HepG2 (cell line): ENCODE measurements at regions not wholly inside any gene's neighbourhood (a gene's known extent, or its start where the extent isn't known, plus 50 kb on each side); places are given as distances from the start of the nearest gene placed in this dataset.

Experiments used
- ELF3 ChIP-seq: IDR thresholded peaks from 2 replicates; pipeline ENCODE4 v1.6.1; 2016; ENCODE audit warnings: missing genetic modification reagents, missing compliant biosample characterization
- GABPB1 ChIP-seq: IDR thresholded peaks from 2 replicates; pipeline ENCODE4 v1.6.1; 2016; ENCODE audit warnings: mild to moderate bottlenecking, missing genetic modification reagents, moderate library complexity, missing compliant biosample characterization
- MAF1 ChIP-seq: sonication (generic); formaldehyde crosslinking; IDR thresholded peaks from 2 replicates; pipeline ENCODE4 v1.5.0; 2020; ENCODE audit warnings: missing genetic modification reagents, borderline replicate concordance
- MTA3 ChIP-seq: sonication (generic); formaldehyde crosslinking; IDR thresholded peaks from 2 replicates; pipeline ENCODE4 v1.4.0; 2020; ENCODE audit warnings: missing genetic modification reagents
- RBM22 ChIP-seq: fragments of 200-400 bp; formaldehyde crosslinking; optimal IDR thresholded peaks from 2 replicates; pipeline ENCODE3; 2017; ENCODE audit warnings: mild to moderate bottlenecking, low read length, moderate library complexity
- XRCC5 ChIP-seq: fragments of 200-400 bp; formaldehyde crosslinking; optimal IDR thresholded peaks from 2 replicates; pipeline ENCODE3; 2017; ENCODE audit warnings: mild to moderate bottlenecking, low read length
- ZFP37 ChIP-seq: sonication (generic); formaldehyde crosslinking; IDR thresholded peaks from 2 replicates; pipeline ENCODE4 v1.4.0; 2020; ENCODE audit warnings: missing genetic modification reagents, borderline replicate concordance
- ZMYM2 ChIP-seq: sonication (generic); formaldehyde crosslinking; IDR thresholded peaks from 2 replicates; pipeline ENCODE4 v1.8.0; 2022; ENCODE audit warnings: mild to moderate bottlenecking, missing genetic modification reagents
- ZNF83 ChIP-seq: sonication (generic); formaldehyde crosslinking; IDR thresholded peaks from 2 replicates; pipeline ENCODE4 v1.4.0; 2020; ENCODE audit warnings: missing genetic modification reagents, mild to moderate bottlenecking, borderline replicate concordance
- TF ChIP-seq, protein P1 (sequence below): sonication (generic); formaldehyde crosslinking; IDR thresholded peaks from 2 replicates; pipeline ENCODE4 v1.5.0; 2020; ENCODE audit warnings: mild to moderate bottlenecking, missing genetic modification reagents
- TF ChIP-seq, protein P2 (sequence below): IDR thresholded peaks from 2 replicates; pipeline ENCODE4 v1.6.1; 2012; ENCODE audit warnings: inconsistent platforms
- TF ChIP-seq, protein P3 (sequence below): sonication (generic); formaldehyde crosslinking; IDR thresholded peaks from 2 replicates; pipeline ENCODE4 v1.5.1; 2020; ENCODE audit warnings: mild to moderate bottlenecking, missing genetic modification reagents, moderate library complexity

DNA sequence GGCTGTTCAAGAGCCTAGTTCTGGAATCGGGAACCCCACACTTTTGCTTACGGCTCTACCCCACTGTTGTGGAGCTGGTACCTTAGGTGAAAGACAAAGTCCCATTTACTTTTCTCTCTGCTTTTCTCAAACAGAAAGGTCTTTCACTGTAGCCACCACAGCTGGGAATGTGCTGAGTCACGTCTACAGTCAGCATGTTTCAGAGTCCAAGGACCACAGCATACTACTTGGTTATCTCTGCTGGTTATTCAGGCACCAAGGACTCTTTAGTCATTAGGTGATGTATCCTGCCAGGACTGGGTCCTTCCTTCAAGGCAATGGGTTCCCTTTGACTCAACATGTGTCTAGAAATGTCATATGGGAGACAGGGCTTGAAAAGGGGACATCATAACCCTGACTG lies 266.8 kb upstream of the STEAP1 start (continued):
- TF ChIP-seq, protein P1, sequence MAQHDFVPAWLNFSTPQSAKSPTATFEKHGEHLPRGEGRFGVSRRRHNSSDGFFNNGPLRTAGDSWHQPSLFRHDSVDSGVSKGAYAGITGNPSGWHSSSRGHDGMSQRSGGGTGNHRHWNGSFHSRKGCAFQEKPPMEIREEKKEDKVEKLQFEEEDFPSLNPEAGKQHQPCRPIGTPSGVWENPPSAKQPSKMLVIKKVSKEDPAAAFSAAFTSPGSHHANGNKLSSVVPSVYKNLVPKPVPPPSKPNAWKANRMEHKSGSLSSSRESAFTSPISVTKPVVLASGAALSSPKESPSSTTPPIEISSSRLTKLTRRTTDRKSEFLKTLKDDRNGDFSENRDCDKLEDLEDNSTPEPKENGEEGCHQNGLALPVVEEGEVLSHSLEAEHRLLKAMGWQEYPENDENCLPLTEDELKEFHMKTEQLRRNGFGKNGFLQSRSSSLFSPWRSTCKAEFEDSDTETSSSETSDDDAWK (CRISPR knock-in tag): no peak
- TF ChIP-seq ZFP37 (no peak), MTA3 (CRISPR knock-in tag) (no peak), XRCC5 (no peak), ZMYM2 (CRISPR knock-in tag) (no peak), ZNF83 (no peak), RBM22 (no peak), ELF3 (CRISPR knock-in tag) (no peak), GABPB1 (CRISPR knock-in tag) (no peak), MAF1 (no peak)
- TF ChIP-seq, protein P2, sequence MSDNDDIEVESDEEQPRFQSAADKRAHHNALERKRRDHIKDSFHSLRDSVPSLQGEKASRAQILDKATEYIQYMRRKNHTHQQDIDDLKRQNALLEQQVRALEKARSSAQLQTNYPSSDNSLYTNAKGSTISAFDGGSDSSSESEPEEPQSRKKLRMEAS: no peak
- TF ChIP-seq, protein P3, sequence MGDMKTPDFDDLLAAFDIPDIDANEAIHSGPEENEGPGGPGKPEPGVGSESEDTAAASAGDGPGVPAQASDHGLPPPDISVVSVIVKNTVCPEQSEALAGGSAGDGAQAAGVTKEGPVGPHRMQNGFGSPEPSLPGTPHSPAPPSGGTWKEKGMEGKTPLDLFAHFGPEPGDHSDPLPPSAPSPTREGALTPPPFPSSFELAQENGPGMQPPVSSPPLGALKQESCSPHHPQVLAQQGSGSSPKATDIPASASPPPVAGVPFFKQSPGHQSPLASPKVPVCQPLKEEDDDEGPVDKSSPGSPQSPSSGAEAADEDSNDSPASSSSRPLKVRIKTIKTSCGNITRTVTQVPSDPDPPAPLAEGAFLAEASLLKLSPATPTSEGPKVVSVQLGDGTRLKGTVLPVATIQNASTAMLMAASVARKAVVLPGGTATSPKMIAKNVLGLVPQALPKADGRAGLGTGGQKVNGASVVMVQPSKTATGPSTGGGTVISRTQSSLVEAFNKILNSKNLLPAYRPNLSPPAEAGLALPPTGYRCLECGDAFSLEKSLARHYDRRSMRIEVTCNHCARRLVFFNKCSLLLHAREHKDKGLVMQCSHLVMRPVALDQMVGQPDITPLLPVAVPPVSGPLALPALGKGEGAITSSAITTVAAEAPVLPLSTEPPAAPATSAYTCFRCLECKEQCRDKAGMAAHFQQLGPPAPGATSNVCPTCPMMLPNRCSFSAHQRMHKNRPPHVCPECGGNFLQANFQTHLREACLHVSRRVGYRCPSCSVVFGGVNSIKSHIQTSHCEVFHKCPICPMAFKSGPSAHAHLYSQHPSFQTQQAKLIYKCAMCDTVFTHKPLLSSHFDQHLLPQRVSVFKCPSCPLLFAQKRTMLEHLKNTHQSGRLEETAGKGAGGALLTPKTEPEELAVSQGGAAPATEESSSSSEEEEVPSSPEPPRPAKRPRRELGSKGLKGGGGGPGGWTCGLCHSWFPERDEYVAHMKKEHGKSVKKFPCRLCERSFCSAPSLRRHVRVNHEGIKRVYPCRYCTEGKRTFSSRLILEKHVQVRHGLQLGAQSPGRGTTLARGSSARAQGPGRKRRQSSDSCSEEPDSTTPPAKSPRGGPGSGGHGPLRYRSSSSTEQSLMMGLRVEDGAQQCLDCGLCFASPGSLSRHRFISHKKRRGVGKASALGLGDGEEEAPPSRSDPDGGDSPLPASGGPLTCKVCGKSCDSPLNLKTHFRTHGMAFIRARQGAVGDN (CRISPR knock-in tag): no peak
